ENCODE measurements at regions not wholly inside any gene's neighbourhood (a gene's known extent, or its start where the extent isn't known, plus 50 kb on each side); places are given as distances from the start of the nearest gene placed in this dataset.

DNA sequence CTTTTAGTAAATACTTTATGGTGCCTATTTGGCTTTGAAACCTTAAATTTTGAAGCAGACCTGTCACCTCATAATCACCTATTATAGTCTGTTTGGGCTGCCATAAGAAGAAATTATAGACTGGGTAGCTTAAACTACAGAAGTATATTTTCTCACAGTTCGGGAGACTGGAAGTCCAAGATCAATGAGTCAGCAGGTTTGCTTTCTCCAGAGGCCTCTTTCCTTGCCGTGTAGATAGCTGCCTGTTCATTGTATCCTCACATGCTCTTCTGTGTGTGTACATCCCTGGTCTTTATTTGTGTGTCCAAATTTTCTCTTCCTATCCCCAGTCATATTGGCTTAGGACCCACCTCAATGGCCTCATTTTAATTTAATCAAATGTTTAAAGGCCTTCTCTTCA is 518.2 kb downstream of the ADGRL2 start:
- DNase-seq, result no peak

DNA sequence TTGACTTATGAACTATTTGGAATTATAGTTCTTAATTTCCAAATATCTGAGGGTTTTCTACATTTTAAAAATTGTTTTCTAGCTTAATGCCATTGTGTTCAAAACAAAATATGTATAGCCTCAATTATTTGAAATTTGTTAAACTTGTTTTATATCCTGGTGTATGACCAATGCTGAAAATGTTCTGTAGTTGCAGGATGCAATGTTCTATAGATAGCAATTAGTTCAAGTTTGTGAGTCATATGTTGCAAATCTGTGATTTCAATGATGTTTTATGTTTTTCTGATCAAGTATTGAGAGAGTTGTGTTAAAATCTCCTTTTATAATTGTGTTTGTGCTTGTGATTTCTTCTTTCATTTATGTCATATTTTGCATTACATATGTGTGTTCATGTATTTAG is 517.5 kb downstream of the ADGRL2 start:
- no peak for DNase-seq

DNA sequence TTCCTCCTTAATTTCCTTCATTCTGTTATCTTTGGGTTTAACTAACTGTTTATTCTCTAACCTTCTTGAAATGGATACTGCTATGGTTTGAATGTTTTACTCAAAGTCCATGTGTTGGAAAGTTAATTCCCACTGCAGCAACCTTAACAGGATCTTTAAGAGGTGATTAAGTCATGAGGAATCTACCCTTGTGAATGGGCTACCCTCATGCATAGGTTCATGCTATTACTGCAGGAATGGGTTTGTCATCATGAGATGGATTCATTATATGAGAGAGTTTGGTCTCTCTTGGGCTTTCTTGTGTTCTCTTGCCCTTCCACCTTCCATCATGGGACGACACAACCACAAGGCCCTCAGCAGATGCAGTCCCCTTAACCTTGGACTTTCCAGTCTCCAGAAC is 516.9 kb downstream of the ADGRL2 start:
- no peak for DNase-seq

DNA sequence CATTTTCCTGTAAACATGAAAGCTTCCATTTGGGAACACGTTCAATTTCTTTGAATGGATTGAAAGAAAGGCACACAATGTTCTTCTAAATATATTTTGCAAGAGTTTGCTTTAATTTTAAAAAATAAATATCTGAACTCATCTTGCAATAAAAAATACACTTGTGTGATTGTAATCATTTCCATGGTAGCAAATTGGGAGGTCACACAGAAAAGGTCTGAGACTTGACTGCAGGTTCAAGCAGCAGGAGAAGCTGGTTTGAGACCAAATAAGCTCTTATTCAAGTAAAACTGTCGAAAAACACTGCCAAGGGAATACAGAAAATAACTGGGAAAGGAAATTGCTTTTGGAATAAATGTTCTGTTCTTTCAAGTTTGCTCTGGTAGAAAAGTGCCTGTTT is 498.9 kb downstream of the ADGRL2 start:
- peak in 1 of 2 donors; percentile 9 for DNase-seq

DNA sequence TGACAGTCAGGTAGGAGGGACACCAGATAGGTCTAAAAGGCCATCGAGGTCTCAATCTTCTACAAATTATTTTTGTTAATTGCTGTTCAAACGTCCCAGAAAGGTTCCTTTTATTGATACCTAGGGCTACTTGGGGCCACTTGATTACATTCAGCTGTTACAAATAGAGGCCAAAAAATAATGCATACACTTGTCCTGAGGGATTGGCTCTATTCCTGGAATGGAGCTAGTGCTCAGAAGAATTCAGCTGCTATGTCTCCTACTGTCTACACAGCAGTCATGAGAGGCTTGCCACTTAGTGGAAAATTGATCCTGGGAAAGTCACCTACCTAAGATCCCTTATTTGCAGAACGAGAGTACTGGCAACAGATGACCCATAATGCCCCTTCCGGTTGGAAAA is 498.3 kb downstream of the ADGRL2 start:
- no peak for DNase-seq

DNA sequence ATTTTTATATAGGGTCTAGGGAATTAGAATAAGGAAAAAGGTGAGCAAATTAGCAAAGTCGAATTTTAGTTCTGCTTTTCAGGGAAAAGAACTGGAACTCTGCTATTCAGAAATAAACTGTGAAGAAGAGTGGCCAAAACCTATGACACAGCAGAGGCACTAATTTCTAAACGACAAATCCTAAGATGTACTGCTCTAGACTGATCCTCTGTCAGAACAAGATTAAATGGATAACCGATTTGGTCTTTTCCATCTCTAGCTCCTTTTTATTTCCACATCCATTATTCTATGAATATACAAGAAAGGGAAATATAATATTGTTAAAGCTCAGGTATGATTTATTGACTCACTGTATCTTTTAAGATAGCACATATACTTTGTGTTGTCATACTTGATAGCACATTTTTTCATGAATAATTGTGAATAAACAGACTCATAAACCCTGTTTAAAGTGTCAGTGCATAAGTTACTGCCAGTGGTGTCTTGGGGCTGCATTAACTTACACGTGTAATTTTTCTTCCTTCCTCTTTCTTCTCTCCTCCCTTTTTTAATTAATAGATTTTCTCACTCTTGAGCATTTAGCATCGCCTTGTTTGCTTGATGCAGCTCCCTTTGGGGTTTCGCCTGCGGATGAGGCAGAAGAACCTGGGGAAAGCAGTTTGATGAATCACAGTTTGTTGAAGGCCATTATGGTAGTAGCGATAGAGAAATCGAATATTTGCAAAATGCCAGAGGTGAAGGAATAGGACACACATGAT is 496.6 kb downstream of the ADGRL2 start:
- DNase-seq, result no peak

DNA sequence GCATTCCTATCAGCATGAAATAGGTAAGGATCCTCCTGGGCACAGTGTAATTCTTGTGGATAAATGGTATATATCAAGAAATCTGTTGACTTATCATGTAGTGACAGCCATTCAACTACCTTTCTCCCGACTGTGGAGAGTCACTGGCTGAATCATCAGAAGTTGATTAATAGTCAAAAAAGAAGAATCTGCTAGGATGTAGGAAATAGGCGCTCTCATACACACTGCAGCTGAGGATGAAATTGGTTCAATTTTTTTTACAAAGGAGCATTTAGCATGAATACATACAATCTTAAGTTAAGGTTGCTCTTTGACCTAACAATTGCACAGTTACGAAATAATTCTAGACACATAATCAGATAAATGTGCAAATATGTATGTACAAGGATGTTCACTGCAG is 486.8 kb downstream of the ADGRL2 start:
- DNase-seq, result no peak

DNA sequence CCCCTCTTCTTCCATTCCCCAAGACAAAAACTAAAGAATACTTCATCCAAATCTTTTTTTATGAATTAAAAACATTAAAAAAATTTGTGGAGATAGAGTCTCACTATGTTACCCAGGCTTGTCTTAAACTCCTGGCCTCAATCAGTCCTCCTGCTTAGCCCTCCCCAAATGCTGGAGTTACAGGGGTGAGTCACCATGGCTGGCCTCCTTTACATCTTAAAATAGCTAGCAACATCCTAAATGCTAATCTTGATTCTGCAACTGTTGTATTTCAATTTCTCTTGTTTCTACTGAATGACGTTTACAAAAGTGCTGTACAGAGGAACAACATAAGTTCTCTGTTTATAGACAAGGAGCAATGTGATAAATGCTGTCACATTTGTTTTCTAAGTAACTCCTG is 483.5 kb downstream of the ADGRL2 start:
- DNase-seq, result no peak

DNA sequence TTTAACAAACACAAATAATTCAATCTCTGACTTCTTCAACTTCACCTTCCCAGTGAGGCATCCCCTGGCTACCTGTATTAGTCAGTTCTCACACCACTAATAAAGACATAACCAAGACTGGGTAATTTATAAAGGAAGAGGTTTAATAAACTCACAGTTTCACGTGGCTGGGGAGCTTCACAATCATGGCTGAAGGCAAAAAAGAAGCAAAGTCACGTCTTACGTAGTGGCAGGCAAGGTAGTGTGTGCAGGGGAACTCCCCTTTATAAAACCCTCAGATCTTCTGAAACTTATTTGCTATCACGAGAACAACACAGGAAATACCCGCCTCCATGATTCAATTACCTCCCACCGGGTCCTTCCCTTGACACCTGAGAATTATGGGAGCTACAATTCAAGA is 478.5 kb downstream of the ADGRL2 start:
- no peak for DNase-seq

DNA sequence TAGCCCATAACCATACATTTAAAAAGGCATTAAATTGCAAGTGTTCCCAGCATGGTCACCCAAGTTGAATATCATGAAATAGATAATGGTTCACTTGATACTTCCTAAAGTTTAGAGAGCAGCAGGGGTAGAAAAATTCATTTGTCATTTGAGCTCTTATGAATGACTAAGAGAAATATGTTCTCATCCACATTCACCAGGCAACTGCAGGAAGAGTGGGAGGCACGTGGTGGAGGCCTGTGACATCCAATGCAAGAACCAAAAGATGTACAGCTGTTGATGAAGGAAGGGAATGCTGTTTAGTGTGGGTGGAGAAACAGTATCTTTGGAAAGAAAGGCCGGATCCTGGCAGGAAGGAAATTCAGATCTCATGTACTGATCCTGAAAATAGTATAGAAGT is 473.1 kb downstream of the ADGRL2 start:
- DNase-seq, result no peak

DNA sequence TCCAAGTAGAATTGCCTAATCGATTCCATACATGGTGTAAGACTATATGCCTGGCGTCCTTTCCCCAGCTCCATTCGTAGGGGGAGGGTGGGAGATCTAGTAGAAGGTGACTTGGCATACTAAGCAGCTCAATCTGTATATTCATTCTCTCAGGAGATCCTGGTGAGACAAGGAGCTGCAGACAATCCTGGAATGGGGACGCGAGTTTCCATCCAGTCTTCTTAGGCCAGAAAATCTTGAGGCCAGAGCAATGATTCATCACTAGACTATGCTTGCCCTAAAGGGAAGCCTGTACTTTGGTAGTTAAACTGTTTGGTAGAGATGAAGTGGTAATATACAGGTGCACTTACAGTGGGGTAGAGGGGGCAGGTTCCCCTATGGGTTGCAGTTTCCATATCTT is 468.7 kb downstream of the ADGRL2 start:
- DNase-seq, result no peak

DNA sequence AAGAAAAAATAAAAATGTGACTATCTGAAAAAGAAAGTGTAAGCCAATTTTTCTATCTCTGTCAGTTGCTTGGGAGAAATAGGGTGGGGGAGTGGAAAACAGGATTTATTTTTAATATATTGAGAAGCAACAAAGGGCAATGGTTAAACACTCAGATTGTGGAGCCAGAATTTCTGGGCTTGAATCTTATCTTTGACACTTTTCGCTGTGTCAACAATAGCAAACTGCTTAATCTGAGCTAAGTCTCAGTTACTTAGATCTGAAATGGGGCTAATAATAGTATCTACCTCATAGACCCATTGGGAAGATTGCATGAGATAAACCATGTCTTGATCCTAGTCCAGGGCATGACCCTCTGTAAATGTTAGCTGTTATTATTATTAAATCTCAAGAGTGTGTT is 468.1 kb downstream of the ADGRL2 start:
- DNase-seq, result no peak

DNA sequence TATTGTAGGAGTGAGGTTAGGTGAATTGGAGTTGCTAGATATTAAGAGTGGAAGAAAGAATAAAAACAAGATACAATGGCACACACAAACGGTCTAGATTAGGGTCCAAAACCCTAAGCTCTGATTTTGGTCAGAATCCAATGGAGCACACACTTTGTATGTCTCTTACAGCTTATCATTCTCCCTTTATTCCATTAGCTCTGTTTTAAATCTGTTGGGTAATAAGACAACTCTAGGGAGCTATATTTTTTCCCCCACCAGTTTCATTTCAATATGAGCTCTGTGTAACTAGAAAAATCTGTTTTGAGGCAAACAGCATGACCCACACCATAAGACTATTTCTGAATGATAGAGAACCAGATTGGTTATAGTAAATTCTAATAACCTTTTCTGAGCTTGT is 465.6 kb downstream of the ADGRL2 start:
- DNase-seq, result no peak

DNA sequence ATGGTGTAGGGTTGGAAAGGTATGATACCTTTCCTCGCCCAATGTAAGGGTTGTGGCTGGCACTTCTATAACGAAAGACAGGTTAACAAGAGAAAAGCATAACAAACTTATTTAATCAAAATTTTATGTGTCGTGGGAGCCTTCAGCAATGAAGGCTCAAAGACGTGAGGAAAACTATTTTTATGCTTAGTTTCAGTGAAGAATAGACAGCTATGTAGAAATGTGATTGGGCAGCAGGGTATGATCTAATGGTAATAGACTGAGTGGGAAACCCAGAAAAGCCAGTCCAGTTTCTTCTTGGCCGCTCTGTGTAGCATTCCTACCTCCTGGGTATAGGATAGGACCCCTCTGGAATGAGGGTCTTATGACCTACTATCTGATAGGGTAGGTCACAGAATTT is 464.7 kb downstream of the ADGRL2 start:
- DNase-seq, result no peak

DNA sequence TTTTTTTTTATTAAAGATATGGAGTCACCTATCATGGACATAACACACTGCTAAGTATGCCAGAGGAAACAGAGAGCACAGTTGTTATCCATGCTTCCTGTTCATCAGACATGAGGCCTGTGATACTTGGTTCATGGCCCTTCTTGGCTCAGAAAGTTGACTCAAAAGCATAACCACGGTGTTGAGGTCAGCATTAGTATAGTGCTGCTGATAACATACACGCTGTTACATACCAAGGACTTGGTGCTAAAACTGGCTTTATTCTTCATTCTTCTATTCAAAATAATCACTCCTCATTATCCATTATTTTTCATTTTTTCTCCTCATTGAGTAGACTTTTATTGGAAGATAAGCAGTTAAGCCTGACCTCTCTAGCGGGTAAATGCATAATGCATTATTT is 464.1 kb downstream of the ADGRL2 start:
- no peak for DNase-seq

DNA sequence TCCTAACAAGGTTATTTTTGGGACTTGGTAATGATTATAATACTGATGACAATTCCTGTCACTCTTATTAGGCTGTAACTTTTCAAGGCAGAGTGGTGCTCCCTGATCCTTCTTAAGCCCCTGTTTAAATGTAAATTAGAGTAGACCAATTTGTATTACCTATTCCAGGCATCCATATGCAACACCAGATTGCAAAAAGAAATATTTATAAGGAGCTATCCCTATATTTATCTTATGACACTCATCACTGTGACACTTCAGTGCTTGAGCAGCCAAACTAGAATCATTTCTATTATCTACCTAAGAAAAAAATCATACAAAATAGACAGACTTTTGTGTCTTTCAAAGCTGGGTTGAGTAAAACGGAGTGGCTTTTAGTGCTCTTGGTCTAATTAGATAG is 462.7 kb downstream of the ADGRL2 start:
- DNase-seq, result no peak

DNA sequence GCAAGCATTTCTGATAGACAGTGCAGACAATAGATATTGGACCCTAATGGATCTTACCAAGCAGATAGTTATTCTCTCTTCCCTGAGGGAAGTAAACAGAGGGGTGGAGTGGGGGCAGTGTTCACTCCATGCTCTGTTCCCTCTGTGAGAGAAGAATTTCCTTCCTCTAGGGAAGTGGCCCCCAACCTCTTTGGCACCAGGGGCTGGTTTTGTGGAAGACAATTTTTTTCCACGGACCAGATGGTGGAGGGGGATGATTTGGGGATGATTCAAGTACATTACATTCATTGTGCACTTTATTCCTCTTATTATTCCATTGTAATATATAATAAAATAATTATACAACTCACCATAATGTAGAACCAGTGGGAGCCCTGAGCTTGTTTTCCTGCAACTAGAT is 459.9 kb downstream of the ADGRL2 start:
- DNase-seq, result no peak

DNA sequence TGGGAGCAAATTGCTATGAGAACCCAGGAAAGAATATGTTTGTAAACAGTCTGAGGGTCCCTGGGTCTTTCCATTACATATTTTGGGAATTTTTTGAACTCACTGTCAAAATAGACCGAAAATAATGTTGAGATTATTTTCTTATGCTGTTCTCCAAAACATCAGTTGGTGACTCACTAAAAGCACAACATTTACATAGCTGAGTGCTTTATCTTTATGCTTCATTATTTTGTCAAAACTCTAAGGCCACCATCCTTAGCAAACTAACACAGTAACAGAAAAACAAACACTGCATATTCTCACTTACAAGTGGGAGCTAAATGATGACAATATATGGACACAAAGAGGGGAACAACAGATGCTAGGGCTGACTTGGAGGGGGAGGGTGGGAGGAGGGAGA is 459.3 kb downstream of the ADGRL2 start:
- DNase-seq, result no peak

DNA sequence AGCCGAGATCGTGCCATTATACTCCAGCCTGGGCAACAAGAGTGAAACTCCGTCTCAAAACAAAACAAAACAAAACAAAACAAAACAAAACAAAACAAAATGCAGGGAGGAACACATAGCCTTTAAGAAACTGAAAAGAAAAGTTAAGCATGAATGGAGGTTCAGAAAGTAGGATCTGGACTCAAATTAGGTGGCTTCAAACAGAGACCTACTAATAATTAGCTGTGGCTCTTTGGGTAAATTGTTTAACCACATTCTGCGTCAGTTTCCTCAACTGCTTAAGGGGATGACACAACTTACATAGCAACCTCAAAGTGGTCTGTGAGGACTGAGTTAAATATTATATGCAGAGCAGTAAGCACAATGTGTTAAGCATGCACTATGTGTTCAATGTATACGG is 458.2 kb downstream of the ADGRL2 start:
- DNase-seq, result no peak

DNA sequence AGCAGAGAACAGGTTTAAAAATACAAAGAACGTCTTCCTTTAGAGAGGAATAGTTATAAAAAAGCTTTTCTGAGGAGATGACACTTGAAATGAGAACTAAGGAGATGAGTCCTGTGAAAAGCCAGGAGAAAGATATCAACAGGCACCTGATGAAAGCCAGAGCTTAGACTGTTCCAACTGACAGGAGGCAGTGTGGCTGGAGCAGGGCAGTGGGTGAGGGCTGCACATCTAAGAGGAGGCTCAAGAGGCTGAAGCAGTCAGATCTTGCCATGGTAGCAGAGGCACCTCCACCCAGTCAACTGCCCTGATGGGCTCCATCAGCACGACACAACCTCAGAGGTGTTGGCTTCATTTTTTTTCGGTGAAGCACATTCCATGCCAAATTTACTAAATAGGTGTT is 445.3 kb downstream of the ADGRL2 start:
- DNase-seq, result no peak

DNA sequence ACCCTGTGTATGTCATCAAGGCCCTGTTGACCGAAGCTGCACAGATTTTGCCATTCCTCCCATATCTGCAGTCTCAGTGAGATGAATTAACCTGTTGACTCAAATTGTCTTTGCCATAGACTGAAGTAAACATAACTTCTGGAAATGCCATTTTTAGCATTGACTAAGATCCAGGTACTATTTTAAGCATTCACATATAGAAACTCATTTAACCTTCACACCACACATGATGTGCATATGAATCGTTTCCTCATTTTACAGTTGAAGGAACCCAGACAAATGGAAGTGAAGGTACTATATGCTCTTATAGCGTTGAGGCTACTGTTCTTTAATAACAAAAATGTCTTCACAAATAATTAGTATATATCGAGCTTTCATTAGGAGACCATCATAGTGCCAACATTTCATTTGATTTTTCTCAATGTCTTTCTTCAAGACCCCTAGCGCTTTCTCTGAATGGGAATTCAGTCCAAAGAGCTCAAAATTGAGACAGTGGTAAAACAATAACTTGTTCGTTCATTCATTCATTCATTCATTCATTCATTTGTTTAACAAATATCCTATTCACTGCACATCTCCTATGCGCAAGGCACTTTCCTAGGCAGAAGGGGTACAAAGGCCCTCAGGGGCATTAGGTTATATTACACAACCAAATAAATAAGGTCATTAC is 444.7 kb downstream of the ADGRL2 start:
- no peak for DNase-seq

DNA sequence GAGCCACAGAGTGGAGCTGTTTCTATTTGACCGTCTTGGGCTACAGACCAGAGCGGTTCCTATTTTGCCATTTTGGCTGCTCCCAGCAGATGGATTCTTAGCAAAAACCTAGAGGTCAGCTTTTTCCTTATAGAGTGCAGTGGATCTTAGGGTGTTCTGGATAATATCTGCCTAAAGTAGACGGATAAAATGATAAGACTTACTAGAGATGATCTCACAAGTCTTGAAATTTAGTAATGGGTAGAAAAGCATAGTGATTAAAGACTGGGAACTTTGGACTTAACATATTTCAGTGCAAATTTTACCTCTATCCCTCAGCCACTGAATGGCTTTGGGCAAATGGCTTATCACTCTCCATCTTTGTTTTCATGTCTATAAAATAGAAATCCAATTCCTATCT is 439.8 kb downstream of the ADGRL2 start:
- DNase-seq, result no peak

DNA sequence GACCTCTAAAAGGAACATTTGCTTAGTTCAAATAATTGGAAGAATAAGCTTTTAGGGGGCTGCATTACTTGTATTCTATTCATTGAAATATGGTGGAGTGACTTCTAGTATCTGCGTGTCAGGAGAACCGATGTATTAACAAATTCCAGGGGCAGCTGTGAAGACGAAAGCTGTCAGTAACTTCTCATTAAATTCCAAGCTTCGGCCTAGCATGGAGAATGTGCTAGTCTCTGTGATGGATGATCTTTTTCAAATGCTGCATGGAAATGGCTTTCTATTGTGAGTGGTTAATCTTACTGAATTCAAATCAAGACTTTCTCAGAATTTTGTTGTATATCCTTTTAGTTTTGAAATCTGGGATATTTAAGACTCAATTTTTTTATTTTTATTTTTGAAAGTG is 429.9 kb downstream of the ADGRL2 start:
- no peak for DNase-seq

DNA sequence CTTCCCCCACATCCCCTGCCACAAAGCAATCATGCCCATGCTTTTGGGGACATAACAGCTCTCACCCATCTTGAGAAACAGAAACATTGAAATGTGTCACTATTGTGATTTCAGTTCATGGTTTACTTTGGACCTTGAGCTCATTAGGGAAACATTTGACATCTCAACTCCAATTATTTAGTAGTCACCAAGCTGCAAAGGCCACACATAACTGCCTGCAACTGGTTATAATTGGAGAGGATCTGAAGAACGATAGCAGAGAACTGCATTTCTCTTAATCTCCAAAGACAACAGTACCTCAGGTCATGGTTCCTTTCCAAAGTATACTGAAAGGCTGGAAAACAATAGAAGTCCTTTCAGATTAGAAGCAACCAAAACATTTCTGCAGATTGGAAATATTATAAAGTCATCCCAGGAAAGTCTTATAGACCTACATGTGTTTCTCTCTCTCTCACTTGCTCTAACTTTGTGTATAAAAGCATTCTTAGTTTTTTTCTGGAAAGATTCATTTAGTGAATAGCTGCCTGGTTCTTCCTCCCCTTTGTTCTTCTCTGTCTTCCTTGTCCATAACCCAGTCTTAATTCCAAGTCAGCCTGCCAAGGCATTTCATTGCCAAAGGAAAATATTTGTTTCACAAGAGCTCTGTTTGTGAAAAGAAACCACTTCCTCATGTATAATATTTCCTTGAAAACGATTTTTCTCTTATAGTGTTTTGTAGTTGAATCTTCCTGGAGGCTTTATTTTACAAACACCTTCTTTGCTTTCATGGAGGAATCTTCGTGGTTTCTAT is 426.8 kb downstream of the ADGRL2 start:
- no peak for DNase-seq
